RPMI8226 (cell line): ENCODE measurements at regions not wholly inside any gene's neighbourhood (a gene's known extent, or its start where the extent isn't known, plus 50 kb on each side); places are given as distances from the start of the nearest gene placed in this dataset.

Experiments used
- DNase-seq: peaks from one replicate; pipeline ENCODE4 v3.0.0-alpha.2; 2015

DNA sequence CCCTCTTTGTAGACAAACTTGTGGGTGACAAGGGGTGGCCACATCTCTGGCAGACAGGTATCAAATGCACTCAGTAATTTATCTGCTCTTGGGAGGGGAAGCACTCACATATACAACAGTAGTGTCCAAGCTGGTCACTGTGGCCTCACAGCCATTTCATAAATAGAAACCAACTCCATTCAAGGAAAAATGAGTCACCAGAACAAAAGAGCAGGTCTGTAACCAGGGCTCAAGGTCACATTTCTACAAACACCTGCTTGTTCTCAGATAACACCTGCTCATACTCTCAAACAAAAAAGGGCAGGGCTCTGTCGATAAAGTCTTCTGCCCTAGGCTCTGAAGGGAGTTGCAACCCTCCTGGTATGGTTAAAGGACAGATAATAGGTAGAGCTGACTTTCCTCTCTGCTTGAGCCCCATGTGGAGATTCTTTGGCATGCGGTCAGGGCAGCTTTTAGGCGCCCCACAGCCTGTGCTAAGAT, 459.0 kb downstream of the BCL11A start:
- peak; percentile 33 for DNase-seq

DNA sequence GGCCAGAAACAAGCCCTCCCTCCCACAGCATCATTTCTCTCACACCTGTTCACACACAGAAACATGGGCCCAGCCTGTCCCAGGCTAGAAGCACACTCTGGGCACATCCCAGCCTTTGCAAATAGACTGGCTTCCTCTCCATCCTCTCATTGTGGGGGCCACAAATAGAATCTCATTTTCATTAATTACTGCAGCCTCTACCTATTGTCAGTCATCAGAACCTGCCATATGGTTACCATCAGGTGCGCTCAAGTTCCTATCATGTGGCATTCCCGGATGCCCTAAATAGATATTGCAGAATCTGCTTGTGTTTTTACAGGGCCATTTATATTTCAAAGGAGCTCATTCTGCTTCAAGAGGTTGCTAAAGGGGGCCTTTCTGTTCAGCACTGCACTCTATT, 460.7 kb downstream of the BCL11A start:
- DNase-seq: no peak

DNA sequence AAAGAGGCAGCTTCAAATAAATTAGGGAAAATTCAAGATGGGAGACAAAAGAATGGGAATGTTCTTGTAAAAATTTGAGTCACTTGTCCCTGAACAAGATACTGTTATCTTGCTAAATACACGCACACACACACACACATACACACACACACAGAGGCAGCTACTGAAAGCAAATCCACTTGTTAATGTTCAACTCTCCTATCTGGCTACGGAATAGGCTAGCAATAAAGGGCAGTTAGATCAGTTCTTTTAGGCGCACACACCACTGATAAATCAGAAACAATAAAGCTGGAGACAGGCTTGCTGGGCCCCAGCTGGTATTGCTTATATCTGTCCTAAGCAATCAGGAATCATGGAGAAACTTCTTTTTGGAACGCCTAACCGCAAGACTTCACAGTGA, 461.6 kb downstream of the BCL11A start:
- no peak for DNase-seq

DNA sequence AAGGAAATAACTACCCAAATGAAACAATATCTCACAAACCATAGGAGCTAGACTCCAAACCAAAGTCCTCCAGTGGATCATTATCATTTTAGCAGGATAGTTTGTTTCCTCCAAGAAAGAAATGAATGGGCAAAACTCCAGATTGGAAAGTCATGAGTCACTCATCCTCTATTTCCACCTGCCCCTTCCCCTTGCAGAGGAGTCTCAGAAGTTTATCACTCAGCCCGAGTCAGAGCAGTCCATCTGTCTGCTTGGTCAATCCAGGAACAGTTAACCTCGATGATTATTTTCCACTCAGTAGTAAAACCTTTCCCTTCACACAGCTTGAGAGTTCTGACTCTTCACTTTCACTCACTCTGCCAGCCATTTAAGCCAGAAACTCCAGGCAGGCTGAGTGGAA, 462.2 kb downstream of the BCL11A start:
- DNase-seq: no peak

DNA sequence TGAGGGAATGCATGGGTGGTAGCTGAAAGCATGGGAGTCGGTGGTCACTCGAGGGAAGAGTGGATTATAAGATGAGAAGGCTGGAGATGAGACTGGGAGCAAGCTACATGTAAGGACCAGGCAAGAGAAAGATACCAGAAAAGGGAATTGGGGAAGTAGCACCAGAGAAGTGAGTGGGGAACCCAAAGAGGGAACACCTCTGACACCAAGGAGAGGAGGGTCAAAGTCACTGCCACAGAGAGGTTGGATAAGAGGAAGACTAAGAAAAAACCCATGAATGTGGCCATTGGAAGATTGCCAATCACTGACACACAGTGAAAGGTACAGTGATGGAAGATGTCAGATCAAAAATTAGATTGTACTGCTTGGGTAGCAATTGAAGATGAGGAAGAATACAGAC, 473.9 kb downstream of the BCL11A start:
- DNase-seq: no peak

DNA sequence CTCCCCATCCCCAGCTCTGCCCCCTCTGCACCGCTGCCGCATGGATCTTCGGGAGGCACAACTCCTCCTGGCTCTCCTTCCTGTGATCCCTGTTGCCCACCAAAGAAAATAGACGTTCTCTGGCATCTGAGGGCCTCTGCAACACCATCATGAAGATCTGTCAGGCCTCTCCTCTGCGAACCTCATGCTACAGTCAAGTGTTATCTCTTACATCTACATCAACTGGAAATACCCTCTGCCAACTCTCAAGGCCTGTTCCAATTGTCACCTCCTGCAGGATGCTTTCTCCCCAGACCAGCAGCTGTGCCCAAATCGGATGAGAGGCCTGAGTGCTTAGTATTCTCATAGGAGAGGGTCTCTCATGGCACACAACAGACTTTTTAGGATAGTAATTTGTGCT, 478.4 kb downstream of the BCL11A start:
- no peak for DNase-seq

DNA sequence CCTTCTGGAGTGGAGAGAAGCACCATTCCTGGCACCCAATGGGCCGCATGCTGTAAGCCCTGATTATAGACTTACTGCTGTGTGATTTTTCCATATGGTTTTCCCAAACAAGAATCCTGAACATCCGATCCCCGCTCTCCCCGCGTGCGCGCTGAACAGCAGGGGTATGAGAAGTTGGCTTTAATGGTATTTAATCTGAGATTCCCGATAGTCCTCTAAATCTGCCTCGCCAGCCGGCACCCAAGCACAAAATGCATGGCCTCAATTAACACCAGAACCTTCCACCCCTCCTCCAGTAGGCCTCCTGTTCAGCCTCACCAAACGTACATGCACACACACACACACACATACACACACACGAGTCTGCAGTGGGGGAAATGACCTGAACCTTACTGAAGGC, 480.3 kb downstream of the BCL11A start:
- no peak for DNase-seq

DNA sequence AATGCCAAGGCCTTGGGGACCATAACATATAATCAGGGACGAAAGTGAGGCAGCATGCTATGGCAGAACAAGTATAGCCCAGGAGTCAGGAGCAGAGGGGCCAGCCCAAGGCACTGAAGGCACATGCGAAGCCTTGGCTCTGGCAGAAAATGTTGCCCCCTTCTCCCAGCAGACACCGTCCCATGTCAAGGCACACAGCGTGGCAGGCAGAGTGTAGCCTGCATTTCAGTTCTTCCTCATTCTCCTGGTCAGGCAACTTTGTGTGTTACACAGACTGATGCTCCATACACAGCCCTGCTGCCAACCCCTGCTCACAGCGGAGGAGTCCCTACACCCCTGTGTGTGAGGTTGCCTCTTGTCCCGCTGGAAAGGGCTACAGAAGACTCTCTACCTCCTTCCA, 480.8 kb downstream of the BCL11A start:
- no peak for DNase-seq

DNA sequence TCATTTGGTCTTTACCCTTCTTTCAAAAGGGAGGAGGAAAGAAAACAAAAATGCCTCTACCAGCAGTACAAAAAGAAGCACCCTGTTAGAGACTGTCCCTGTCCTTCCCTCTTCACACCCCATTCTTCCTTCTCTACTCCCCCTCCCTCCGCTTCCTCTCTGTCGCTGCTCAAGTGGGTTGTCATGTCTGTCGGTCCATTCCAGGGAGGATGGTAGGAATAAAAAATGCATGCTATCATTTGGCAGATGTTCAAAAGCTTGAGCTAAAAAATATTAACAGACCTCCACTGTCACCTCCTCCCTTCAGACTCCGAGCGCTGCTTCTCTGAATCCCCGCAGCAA, 482.0 kb downstream of the BCL11A start:
- no peak for DNase-seq

DNA sequence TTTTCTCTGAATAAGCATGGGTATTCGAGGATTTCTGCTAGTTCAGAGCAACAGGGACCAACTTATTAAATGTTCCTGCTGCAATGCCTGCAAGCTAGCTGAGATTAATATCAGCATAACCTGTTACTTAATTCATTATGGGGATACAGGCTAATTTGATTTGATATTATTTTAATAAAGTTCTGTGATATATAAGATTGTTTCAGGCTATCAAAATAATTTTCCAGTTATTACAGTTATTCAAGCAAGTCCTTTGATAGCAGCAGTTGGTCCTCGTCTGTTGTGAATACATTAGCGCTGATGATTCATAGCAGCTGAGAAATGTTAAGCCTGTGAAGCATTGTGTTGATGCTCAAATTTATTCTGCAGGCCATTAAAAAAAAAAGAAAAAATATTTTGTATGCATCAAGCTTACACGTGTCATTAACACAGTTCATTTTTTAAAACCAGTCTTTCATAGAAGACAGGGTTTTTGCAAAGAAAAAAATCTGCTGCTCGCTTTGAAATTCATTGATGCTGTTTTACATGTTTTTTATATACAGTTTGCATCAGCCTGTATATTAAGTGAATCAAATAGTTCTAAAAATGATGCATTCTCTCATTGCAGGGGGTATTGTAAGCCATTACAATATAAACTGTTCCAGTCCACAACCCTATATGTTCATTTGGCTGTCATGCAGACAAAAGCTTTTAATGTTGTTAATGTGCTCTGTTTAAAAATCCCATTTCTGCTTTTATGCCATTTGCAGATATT, 482.5 kb downstream of the BCL11A start:
- no peak for DNase-seq

DNA sequence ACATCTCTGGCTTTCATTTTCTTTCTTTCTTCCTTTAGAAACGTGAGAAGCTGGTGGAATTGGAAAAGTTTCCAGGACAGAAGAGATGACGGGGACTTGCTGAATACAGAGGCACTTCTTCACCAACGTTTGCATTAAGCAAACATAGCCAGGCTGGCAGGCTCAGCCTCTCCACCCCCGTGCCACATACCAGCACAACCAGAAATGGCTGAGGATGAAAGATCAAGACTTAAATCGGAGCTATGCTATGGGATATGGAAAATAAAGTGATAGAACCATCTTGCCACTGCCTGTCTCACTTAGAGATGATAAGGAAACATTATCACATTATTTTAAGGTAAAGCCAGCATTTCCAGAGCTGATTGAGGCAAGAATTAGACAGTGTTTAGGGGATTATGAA, 483.3 kb downstream of the BCL11A start:
- DNase-seq: no peak

DNA sequence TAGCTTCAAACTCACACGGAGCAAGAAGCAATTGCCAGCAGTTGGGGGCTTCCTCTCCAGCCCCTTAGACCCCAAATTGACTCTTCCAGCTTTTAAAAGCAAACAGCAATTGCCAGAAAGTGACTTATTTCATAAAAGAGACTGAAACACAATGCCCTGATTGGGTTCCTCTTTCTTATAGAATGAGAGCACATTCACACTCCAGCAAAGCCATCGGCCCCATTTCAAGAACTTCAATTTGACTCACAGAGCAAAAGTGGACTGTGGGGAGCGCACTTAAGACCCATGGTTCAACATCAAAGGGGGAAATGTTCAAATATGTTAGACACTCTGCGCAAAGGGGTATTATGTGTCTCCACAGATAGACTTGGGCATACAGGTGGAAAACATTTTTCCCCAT, 484.7 kb downstream of the BCL11A start:
- DNase-seq: no peak

DNA sequence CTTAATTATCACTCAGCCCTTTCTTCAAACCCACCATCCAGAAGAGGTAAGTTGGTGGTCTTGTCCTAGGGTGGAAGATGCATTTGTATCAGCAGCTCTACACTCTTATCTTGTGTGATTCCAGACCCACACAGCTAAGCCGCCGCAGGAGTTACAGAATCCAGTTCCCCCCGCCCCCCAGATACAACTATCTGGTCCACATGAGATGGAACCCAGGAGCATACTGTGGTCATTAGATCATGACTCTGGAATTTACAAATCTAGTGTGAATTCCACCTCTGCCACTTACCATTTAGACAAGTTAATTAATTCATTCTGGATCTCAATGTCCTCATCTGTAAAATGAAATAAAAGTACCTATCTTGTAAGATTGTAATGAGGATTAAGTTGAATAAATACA, 486.4 kb downstream of the BCL11A start:
- no peak for DNase-seq

DNA sequence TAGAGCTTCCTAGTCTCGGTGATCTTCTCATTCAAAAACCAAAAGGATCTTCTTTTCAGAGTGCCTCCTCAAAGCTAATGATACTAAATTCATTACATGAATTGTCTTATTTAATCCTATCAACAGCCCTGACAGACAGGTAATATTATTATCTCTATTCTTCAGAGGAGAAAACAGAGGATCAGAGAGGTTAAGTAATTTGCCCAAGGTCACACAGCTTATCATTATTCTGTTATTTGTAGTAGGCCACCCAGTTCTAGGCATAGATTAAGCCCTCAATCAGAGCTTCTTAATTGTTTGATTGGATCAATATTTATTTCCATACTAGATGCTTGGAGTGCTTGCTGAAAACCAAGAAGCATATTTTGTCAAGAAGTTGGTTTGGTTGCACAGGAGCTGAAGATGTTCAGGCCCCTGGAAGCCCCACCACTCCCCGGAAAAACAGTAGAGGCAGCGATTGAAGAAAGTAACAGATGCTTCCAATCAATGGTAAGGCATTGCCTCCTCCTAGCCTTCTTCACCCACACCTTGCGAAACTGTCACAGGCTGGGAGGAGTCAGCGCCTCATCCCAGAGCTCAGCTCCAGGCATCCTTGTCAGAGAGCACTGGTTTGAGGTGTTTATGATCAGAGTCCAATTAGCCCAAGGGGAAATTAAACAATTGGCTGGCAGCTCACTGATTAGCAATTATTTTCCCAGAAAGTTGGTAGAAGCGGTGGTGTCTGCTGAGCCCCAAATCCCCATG, 487.2 kb downstream of the BCL11A start:
- no peak for DNase-seq

DNA sequence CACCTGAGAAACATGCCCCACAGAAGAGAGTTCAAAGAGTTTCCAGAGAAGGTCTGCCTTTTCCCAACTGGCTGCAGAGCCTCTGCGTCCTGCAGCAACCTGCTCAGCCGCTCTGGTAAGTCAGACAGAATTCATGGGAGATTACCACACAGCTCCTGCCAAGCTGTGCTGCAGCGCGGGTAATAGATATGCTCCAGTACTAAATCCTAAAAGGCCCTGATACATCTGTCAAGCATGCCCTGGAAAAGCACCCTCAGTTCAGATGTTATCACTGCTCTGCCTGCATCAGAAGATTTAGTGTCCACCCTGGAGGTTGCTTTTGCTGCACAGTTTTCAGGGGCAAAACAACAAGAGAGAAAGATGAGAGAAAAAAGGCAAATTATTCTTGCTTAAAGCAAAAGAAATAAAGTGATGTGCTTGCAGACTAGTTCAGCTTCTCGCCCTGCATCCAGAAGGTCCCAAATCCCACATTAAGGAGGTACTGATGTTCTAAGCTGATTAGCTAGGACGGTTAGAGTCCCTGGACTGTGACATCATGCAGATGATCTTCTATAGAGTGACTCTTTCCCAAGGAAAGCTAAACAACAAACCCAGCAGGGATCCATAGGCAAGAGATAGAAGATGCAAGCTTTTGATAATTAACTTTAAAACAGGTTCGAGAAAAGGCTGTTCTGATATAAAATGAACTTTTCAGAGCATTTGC, 488.6 kb downstream of the BCL11A start:
- no peak for DNase-seq

DNA sequence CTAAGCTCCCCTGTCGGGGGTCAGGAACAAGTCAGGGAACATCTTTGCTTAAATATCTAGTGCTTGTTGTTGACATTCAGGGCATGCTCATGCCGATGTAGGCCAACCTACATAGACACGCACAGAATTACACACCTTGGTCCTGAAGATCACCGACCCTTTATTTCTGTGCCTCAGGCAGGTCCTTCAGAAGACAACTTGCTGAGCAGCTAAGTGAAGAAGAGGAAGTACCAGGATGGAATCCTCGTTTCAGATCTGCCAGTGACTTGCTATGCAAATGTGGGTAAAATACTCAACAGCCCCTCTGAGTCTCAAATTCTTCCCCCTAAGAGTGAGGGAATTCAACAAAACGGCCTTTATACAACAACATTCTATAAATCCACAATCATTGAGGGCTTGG, 494.7 kb downstream of the BCL11A start:
- DNase-seq: no peak

DNA sequence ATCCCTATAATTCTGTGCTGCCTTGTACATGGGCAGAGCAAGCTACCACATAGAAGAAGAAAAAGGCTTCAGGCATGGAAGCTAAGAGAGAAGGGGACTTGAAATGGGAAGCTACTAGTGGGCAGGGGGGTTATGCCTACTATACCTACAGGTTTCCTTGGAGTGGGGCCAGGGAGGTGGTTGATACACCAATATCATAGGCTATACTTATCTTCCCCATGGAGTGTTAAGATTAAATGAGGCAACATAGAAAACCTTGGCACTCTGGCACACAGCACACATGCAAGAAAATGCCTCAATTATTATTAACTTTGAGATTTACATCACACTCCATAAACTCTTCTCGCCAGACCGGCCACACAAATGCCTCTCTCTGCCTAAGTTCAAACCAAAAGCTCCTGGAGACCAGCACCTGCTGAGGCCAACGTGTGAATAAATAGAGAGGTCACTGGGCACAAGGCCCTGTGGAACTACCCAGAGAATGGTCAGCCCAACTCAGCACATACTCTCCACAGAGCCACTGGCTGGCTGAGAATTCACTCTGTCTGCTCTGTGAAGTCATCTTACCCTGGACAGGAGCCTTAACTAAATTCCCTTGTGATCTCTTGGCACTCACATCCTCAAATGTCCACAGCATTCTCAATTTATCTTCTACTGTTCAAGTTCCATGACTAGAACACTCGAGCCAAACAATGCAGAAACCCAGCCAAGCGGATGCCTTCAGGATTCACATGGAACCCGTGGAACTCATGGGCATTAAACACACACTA, 498.7 kb downstream of the BCL11A start:
- no peak for DNase-seq

DNA sequence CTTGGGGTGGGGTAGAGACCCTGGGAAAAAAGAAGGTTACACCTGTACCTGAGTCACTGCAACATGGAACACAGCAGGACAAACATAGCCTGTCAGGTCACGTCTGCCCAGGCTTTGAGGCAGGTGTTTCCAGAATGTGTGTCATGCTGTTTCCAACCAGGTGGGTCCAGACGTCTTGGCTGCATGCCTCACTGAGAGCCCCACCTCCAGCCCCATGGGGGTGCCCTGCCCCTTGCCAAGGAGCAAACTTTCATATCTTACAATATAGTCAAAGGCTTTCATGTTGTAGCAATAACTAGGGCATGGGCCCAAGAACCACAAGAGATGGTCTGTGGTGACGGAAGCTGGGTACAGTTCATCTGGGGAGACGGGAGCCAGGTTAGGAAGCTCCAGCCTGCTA, 499.7 kb downstream of the BCL11A start:
- DNase-seq: peak; percentile 39

DNA sequence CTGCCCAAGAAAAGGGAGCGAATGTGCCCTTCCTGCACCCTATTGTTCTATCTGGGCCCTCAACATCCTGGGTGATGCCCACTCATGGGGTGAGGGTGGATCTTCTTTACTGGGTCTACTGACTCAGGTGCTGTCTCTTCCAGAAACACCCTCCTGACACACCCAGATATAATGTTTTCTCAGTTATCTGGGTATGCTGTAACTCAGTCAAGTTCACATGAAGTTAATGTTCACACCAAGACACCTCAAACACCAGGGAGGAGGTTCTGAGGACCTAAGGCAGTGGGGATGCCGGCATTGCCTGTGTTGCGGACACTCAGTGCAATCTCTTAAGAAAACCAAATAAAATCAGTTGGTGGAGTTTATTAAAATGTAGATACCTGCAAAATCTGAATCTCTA, 500.9 kb downstream of the BCL11A start:
- no peak for DNase-seq

DNA sequence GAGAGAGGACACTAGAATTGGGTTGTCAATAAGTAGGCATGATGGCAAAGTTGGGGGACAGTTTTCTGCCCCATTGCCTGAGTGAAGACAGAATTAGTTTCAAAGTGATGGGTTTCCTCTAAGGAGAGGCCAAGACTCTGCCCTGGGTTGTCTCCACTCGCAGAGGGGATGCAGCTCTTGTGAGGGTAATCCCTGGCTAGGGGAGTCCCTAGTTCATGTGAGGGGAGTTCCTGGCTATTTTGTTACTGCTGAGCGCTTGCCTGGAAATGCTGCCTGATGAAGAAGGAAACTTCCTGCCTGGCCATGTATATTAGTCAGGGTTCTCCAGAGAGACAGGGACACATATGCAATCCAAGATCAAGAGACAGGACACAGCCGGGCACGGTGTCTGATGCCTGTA, 501.5 kb downstream of the BCL11A start:
- DNase-seq: no peak

DNA sequence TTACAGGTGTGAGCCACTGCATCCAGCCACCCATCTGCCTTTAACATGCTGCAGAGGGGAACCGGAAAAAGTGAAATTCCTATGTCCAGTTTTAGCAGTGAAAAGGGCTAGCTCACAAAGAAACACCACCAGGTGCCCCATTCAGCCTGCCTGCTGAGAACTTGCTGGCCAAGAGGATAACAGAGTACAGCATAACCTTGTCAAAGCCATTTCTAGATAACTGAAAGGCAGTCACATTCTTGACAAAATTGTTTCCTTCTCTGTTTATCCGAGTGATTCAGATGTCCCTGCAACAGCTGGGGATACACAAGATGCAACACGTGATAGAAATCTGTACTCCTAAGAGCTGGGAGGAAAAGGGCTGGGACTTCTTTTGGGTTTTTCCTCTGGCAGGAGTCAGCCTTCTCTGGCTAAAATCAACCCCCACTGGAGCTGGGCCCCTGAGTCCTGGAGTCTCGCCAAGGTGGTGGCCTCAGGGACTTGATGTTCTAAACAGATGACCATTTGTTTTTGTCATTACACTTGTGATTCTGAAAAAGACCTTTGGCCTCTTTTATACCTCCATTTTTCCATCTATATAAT, 505.4 kb downstream of the BCL11A start:
- DNase-seq: no peak

DNA sequence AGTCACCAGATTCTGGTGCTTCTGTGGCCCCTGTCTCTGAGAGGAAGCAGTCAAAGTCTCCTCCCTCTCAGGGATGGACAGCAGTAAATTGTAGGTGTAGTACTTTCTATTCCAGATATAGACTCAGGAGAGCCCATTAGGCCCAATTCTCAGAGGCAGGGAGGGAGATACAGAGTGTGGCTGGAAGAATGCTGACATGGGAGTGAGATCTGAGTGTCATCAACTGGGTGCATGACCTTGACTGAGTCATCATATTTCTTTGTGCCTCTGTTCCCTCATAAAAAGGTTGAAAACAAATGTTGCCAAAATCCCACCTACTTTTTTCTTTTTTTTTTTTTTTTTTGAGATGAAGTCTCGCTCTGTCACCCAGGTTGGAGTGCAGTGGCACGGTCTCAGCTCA, 506.1 kb downstream of the BCL11A start:
- peak; percentile 5 for DNase-seq

DNA sequence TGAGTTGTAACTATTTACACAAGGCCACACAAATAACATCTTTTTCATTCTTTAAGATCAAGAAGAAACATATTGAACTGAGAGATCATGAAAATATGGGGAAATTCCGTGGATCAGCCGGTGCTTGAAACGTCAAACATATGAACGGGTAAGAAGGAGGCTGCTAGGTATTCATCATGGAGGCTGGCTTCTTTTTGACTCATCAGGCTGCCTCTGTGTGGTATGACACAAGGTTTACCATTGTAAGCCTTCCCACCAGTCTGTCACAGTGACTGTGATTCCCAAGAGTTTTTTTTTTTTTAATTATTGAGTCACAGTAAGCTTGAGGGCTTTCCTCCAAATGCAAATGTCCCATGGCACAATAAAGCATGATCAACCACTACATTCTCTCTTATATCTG, 506.9 kb downstream of the BCL11A start:
- no peak for DNase-seq
